ENCODE measurements at regions not wholly inside any gene's neighbourhood (a gene's known extent, or its start where the extent isn't known, plus 50 kb on each side); places are given as distances from the start of the nearest gene placed in this dataset.

DNA sequence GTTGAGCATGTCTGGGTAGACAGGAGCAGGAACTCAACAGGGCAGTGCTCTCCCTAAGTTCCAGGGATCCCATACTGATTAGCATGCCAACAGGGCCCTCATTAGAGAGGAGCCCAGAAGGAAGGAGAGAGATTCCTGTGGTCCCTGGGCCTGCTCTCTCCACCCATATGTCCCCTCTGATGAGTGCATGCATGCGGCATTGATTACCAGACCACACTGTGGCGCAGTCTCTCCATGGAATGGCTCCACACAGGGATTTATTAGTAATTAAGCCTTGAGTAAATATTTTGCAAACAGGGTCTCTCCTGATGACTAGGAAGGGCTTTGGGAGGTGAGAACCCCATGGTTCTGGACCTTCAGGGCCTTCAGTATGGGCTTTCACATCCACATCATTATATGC lies 60.0 kb upstream of the ST8SIA2 start:
- TF ChIP-seq, protein P1, sequence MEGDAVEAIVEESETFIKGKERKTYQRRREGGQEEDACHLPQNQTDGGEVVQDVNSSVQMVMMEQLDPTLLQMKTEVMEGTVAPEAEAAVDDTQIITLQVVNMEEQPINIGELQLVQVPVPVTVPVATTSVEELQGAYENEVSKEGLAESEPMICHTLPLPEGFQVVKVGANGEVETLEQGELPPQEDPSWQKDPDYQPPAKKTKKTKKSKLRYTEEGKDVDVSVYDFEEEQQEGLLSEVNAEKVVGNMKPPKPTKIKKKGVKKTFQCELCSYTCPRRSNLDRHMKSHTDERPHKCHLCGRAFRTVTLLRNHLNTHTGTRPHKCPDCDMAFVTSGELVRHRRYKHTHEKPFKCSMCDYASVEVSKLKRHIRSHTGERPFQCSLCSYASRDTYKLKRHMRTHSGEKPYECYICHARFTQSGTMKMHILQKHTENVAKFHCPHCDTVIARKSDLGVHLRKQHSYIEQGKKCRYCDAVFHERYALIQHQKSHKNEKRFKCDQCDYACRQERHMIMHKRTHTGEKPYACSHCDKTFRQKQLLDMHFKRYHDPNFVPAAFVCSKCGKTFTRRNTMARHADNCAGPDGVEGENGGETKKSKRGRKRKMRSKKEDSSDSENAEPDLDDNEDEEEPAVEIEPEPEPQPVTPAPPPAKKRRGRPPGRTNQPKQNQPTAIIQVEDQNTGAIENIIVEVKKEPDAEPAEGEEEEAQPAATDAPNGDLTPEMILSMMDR (IDR thresholded peaks at IDR 0.05): no peak
- no peak for TF ChIP-seq POLR2A (IDR thresholded peaks at IDR 0.05)

Measured in adrenal gland (tissue), 5 donors.